NCI-H526 treated with DMSO at 0.1 percent for 48 hours (cell line): ENCODE measurements at regions not wholly inside any gene's neighbourhood (a gene's known extent, or its start where the extent isn't known, plus 50 kb on each side); places are given as distances from the start of the nearest gene placed in this dataset.

ENCODE experiments used
- DNase-seq: peaks from one replicate; lab custom pipeline; 2025; lab: John Stamatoyannopoulos, UW

DNA sequence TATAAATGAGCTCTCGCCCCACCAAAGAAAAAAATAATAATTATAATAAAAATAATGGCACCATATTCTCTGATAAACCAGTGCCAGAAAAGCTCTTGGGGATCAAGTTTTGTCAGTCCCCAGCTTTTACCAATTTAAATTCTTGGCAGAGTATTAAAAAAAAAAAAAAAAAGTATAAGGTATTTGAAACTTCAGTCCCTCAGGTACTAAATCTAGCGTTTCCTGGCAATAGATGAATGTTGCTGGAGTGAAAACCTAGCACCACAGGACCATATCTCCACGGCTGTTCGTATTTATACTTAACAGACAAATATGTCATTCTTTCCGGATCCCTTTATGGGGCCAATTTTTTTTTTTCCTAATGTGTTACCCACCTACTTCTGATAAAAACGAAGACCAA, 646.2 kb downstream of the CCDC171 start:
- no peak for DNase-seq

DNA sequence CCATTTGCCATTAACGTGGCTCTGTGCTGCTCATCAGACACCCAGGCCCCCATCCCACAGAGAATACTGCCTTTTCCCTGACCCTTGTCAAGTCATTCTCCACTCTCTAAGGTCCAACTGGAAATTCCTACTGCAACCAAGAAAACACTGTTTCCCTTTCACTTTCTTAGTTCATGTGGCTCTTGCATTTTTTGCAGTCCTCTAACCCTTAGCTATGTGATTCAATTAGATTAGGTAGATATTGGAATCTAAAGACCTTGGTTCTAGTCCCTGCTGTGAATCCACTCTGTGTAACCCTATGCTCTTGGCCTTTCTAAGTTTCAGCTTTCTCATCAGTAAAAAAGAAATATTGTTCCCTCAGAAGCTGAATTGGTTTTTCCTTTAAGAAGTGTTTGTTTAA, 649.4 kb downstream of the CCDC171 start:
- no peak for DNase-seq

DNA sequence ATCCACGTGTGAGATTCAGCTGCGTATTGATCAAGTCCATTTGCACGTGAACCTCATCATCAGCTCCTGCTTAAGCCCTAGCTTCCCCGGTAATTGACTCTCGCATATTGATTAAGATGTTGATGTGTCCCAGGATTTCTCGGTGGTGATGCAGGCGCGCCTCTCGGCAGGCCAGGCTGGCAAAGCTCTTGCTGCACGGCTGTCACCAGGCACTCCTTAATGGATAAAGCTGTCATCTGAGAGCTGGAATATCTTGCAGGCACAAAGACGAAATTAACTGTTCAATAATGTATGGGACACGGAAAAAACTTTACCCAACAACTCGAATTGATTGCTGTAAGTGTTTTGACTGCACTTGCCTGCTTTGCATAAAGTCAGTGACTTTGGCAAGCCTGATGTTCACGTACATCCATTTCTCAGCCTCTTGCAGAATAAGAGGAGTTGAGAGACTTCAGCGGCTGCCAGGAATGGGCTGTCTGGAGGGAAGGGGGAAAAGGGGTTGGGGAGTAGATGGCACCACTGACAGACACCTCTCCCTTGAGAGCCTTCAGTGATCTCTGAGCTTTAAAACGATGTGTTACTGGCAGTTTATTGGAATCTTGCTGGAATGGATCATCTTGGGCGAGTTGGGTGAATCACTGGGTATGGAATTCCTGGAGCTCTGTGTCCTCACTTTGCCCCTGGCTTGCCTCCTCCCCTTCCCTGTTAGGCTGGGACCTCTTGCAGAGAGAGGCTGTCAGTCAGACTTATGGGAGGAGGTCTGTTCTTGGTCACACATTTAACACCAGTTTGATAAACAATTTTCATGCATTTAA, 650.3 kb downstream of the CCDC171 start:
- peak; percentile 33 for DNase-seq

DNA sequence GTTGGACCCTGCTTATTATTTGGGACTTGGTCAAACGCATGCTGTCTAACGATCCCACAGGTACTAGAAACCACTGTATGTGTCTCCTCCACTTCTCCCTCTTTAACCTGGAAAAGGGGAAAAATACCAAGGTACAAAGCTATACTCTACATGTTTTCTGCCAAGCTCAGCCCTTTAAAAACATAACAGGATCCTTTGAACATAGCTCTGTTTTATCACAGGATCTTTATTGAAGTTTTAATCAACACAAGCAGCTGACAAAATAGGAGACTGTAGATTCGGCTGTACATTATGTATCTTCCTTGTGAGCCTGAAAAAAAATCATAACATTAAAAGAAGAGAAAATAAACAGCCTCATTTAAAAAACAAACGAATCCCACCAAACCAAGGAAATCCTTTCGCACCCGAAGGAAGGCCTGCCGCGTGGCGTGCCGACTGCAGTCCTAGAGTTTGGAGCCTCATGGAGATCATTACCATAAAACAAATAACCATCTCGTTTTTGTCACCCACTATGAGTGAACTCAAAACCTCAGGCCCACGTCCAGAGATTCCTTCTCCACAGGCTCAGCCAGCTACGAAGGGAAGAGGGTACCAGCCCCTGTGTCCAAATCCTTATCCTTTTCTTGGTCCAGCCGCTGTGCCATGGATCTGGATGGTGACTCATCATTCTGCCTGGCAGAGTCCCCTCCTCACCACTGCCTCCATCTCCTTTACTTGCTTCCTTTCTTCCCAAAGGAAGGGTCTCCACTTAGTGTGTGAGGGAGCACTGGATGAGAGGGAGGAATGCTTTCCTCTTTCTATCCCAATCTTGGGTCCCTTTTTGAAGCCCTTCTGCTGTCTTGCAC, 651.1 kb downstream of the CCDC171 start:
- DNase-seq: no peak

DNA sequence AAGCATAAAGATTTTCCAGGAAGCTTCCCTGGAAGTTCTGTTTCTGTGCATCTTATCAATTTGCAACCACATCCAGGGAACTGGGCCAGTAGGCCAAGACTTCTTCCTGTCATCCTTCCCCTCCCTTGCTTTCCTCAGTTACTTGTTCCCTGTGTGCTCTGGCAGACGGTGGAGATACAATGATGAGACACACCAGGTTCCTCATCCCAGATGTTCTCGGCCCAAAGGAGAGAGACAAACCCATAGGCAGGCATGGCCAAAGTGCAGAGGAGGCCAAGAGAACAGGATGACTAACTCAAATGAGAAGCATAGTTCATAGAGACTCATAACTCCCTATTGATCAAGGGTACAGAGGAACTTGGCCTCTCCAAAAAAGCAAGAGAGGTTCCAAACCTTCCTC, 652.6 kb downstream of the CCDC171 start:
- no peak for DNase-seq

DNA sequence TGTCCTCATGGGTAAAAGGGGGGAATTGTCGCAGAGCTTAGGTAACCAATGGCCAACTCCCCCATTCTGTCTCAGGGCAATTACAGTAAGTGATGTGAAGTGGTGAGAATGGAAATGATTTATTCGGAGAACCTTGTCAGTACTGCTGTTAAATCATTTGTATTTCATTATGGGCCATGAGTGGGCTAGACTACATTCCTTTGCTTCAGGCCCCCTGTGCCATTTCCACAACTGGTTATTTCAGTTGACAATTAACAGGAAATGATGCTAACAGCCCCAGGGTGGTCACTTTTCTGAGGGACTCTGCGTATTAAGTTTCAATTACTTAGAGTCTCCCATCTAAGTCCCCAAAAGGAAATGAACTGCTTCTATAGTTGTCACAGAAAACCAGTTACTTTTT, 653.7 kb downstream of the CCDC171 start:
- DNase-seq: no peak

DNA sequence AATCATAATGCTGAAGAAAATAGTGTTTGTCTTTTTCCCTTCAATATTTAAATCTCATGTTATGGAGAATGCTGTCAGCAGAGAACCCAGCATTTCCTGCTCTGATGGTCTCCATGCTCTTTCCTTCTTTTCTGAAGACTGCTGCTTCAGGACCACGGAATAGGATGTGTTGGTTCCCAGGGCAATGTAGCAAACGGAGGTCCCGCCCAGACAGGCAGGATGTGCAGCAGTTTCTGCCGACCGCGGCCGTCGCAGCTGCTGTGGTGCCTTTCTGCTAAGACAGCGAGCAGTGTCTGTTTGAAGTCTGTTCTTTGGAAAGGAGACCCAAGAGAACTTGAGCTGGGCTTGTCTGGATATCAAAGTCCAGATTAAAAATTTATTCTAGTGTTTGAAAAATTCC, 654.3 kb downstream of the CCDC171 start:
- DNase-seq: peak; percentile 64

DNA sequence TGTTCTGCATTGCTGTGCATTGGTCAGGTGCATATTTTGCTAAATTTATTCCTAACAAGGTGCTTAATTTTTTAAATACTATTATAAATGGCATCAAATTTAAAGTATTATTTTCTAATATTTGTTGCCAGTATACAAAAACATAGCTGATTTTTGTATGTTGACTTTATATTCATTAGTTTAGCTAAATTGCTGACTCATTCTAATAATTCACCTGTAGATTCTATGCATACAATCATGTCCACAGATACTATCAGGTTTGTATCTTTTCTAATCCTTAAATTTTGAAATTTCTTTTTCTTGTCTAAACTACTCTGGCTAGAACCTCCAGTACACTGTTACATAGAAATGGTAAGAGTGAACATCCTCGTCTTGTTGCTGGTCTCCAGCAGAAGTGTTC, 657.6 kb downstream of the CCDC171 start:
- DNase-seq: no peak

DNA sequence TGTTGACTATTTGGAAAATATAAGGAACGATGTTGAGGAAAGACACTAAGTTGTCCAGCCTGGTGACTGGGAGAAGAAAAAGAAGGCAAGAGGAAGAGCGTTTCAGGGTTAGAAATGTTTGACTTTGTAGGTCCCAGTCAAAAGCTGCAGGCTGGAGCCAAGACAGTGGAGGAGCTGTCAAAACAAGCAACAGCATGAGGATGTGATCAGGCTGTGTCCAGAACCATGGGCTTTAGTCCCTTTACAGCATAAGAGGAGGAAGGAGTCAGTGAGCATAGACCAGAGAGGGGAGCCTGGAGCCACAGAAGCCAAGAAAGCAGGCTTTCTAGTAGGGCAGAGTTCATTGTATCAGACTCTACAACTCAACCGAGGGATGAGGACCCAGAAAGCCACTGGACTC, 658.5 kb downstream of the BNC2 start:
- no peak for DNase-seq

DNA sequence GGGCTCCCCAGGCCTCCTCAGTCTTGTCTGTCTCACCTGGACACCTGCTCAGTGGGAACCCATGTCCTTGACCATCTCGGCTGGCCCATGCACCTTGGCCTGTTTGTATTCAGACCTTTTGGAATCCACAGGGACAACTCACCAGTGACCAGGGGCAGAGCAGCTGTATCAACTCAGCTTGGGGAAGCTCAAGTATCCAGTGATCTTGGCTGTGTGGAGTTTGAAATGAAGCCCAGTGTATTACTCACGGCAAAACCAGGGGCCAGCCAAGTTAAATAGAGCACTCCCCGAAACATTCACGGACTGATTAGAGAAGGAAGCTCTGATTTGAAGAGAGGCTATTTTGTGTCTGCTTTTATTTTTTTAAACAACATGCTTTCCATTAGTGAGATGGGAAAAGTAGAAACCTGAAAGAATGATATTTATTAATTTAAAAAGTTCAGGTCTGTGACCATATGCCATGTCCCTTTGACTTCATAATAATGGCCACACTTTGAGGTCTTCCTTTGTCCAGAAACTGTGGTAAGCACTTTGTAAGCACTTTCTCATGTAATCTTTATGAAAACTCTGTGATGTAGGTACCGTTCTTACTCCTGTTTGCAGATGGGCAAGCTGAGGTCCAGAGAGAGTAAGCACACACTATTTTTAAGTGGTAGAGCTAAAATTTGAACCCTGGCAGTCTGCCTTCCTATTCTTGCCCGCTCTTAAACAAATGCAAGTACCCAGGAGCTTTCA, 656.5 kb downstream of the BNC2 start:
- DNase-seq: no peak

DNA sequence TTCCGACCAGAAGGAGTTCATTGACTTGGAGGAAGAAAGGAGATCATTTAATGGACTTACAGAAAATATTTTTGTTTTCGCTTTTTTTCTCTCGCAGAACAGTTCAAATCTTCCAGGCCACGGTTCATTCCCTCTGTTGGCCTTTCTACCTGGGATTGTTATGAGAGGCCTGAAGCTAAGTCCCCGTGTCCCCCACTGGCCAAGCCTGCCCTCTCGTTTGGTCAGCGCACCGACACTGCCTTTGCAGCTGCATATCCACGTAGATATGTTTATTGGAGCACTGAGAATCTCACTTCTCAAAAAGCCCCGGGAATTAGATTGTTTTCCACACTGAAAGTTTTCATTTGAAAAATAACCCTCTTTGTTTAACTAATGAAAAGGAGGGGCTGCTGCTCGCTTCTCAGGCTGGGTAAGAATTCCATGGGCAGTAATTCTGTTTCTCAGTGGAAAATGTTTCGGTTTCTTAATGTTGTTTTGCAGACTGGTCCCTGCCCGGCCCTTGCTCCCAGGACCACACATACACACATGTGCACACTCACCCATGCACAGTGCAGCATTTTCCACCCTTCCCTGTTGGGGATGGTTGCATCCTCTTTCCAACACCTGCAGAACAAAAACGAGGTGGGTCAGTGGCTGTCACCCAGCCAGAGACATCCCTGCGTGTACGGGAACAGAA, 655.7 kb downstream of the BNC2 start:
- no peak for DNase-seq

DNA sequence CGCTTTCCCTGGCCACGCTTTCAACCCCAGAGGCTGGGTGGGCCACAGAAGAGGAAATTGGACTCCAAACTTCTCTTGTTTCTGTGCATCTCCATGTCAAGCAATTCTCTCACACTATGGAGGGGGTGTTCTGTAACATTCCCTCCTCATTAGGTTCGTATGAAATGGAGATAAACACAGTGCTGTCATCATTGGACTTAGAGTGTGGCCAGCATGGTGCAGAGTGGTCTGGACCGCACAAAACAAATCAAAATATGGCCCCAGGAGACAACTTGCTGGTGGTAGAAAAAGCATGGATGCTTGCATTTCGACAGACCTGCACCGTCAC, 655.2 kb downstream of the BNC2 start:
- DNase-seq: no peak

DNA sequence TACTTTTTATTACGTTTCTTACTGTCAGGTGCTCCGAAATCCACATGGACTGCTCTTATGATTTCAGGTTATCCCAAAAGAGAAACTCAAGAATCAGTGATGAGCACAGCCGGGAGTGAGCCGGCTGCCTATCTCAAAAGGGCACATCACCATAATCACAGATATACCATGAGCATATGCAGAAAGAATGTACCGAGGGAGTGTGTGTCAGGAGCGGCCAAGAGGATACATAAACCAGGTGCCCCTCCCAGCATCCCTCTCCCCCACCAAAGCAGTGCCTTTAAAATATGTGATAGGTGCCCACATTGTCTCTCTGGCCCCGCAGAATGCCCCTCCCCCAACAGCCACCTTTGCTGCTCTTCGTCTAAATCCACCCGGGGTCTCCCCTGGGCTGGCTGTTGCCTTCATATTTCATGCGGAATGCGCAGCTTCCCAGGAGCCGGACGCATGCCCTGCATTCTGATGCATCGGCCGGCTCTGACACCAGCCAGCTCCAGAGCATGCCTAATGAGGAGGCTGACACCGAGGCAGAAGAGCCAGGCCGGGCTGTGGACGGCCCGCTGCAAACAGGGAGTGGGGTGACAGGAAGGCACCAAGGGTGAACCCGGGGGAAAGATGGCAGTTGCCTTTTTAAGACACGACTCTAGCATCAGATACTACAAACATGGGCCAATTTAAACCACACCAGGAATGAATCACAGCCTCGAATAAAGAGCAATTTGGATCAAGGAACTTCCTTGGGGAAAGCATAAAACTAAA, 652.3 kb downstream of the BNC2 start:
- DNase-seq: no peak

DNA sequence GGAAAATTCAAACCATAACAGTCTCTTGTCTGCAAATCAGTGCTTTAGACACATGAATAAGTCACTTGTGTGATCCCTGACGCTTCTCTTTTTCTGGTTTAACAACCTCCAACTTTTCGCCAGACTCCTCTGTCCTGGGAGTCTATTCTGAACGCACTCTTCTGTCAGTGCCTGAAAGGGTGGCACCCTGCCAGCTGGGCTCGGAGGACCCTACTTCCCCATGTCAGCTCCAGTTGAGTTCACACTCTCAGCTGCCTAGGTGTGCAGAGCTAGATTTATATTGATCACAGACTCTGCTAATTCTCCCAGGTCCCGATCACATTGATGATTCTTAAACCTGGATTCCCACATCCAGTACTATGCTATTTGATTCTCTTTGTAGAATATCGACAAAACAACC, 649.1 kb downstream of the BNC2 start:
- no peak for DNase-seq

DNA sequence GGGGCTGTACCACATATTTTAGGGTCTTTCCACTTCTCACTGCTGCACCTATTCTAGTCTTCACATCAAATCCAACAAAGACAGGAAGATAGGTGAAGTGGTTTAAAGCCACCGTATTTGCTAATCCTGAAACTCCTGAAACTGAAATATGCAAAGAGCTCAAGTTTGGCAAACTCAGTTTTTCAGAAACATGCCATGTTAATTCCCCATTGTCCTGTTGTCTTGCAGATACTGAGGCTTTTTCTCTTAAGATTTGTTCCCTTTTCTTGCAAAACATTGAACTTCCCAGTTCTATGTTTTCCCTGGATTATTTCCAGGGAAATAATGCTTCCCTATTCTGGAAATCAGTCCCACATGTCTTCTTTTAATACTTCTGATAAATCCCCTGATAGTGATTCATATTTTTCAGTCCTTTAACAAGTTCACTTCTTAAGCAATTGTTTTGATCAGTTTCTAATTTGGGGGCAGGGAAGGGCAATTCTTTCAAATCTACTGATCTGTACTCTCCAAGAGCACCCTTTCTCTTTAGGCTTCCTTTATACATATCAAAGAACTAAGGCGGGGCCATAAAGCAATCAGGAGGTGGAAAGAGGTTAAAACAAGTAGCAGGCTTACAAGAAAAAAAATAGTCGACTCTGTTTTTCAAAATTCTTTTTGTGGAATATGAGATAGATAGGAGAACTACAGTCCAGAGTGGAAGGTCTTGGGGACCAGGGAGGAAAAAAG, 648.5 kb downstream of the BNC2 start:
- DNase-seq: no peak

DNA sequence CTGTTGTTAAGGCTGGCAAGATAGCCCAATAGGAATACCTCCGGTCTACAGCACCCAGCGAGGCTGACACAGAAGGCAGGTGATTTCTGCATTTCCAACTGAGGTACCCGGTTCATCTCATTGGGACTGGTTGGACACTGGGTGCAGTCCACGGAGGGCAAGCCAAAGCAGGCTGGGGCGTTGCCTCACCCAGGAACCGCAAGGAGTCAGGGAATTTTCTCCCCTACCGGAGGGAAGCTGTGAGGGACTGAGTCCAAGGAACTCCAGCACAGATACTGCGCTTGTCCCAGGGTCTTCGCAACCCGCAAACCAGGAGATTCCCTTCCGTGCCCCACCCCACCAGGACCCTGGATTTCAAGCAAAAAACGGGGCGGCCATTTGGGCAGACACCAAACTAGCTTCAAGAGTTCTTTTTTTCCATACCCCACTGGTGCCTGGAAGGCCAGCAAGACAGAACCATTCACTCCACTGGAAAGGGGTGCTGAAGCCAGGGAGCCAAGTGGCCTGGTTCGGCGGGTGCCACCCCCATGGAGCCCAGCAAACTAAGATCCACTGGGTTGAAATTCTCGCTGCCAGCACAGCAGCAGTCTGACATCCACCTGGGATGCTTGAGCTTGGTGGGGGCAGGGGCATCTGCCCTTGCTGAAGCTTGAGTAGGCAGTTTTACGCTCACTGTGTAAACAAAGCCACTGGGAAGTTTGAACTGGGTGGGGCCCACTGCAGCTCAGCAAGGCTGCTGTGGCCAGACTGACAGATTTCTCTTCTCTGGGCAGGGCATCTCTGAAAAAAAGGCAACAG, 647.2 kb downstream of the BNC2 start:
- DNase-seq: peak; percentile 92

DNA sequence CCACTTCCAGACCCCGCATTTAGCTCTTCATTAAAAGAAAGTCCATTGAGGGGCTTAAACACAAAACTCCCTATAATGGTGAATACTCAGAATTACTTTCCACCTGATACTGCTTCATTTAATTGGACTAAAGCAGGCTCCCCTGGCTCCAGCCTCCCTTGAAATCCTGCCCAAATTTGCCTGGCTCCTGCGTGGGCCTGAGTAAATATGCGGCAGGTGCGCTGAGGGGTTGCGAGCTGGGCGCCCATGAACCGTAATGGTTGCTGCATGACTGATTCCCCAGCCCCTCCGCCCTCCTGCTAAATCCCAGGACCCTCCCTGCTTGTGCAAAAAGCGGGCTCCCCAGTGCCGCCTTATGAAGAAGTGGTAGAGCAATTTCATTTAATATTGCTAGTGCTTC, 639.7 kb downstream of the BNC2 start:
- DNase-seq: peak; percentile 87

DNA sequence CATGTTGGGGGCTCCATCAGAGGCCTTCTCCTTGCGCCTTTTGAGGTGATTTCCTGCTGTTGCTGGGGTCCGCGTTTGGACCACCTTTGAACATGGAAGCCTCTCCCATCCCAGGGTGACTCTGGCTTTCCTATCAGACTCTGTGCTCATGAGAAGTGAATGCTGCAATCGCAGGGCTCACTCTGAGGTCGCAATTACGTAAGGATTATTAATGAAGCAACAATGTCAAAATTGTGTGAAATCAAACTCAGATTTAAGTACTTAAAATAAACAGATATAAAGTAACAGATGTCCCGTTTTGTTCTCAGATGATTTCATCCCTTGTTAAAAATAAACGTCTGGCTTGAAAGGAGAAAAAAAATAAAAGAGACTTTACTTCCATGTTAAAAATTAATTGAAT, 634.2 kb downstream of the BNC2 start:
- DNase-seq: no peak

DNA sequence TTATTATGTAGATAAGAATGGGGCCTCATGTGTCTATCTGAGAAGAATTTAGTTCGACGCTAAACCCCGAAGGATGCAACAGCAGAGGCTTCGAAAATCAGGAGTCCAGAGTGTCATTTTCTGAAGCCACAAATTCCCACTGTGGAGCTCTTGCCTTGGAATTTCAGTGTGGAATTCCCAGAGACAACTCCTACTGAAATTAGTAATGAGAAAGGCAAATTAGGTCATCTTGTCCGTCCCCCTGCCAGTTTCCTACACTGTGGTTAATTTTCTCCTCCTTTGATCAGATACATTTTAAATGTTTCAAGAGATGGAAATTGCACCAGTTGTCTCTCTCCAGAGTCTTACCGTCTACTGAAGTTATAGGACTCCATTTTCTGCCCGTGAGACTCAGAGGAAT, 633.6 kb downstream of the BNC2 start:
- DNase-seq: no peak

DNA sequence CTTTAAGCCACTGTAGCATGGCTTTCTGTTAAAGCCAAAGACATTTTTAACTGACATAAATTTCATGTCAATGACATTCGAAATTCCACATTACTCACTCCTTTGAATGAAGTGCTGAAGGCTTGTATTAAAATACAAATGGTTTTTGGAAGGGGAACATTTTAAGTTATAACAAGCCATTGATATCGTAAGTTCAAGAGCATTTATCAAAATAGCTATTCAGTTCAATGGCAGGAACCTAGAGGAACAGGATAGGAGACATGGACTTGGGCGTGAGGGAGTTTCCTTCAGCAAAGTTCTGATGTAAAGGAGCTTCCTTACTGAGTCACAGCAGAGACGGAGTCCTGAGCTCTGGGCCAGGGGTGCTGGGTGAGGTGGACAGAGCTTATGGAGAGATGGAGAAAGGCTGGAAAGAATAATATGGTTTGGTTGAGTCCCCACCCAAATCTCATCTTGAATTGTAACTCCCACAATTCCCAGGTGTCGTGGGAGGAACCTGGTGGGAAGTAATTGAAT, 631.8 kb downstream of the BNC2 start:
- DNase-seq: no peak
